Tibial artery (tissue), 4 donors: ENCODE measurements at regions not wholly inside any gene's neighbourhood (a gene's known extent, or its start where the extent isn't known, plus 50 kb on each side); places are given as distances from the start of the nearest gene placed in this dataset.
"Not testable (repeated sequence)": the region's sequence is repeated elsewhere in the genome, so short reads cannot be mapped to it uniquely, and the experiment has no call there.

Source experiments
- DNase-seq, 2 donors: peaks; one replicate each; pipeline ENCODE4 v3.0.0-alpha.2; 2019
- H3K27ac ChIP-seq, 2 donors: fragments of 200-600 bp; sonication (generic) in 1 of 2; 1 replicate in 1 of 2; 2 replicates in 1 of 2; pipeline ENCODE4 v1.5.1; 2018 to 2019; ENCODE audit warnings: mild to moderate bottlenecking in 1 of 2
- H3K27me3 ChIP-seq, 2 donors: fragments of 200-600 bp; sonication (generic) in 1 of 2; one replicate each; pipeline versions ENCODE4 v1.5.1 to v1.6.0; 2016 to 2019
- H3K36me3 ChIP-seq, 3 donors: fragments of 200-600 bp; sonication (generic) in 2 of 3; one replicate each; pipeline ENCODE4 v1.5.1; 2016 to 2019; ENCODE audit warnings: mild to moderate bottlenecking in 2 of 3
- H3K4me1 ChIP-seq, 4 donors: fragments of 200-600 bp; sonication (generic) in 2 of 4; 1 replicate in 3 of 4; 2 replicates in 1 of 4; pipeline ENCODE4 v1.5.1; 2016 to 2019
- H3K4me3 ChIP-seq, 2 donors: fragments of 200-600 bp; sonication (generic) in 1 of 2; 1 replicate in 1 of 2; 2 replicates in 1 of 2; pipeline ENCODE4 v1.5.1; 2018 to 2019; ENCODE audit warnings: mild to moderate bottlenecking in 2 of 2
- H3K9me3 ChIP-seq, 3 donors: fragments of 200-600 bp; sonication (generic) in 1 of 3; one replicate each; pipeline ENCODE4 v1.5.1; 2016 to 2019
- intact Hi-C: fragments of 100-400 bp; cut with DNase I; formaldehyde crosslinking; loops from one replicate; pipeline ENCODE4 v1.15.0; 2023; ENCODE audit warnings: low total_unique reads
- TF ChIP-seq, protein P1 (sequence below), 2 experiments: fragments of 200-600 bp in 1 of 2; fragments of 450-650 bp in 1 of 2; IDR thresholded peaks; one replicate each; pipeline ENCODE4 v1.5.1; 2017 to 2019; ENCODE audit warnings: antibody characterized with exemption in 2 of 2, mild to moderate bottlenecking in 1 of 2, moderate library complexity in 1 of 2

DNA sequence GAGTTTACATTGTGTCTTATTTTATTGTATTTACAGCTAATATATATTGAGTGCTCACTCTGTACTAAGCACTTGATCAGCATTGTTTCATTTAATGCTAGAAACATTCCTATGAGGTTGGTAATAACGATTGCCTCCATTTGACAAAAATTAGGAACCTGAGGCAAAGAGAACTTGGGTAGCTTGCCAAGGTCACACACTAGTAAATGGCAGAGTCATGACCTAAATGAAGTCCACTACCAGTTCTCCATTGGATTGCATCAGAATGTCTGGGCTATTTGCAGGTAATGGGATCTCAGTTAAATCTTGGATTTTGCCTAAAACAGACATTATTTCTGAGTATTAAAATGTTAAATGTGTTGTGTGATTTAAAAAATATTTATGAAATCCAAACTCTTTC is 65.8 kb upstream of the CRIM1 start:
- Histone ChIP-seq H3K9me3 (no peaks in the 10 kb centered on the region), H3K4me3 (no peak overlapping the region), H3K36me3 (no peaks in the 10 kb centered on the region), H3K4me1 (no peaks in the 10 kb centered on the region), H3K27ac (no peak overlapping the region), H3K27me3 (no peaks in the 10 kb centered on the region)
- intact Hi-C loops = no loop called here
- TF ChIP-seq, protein P1, sequence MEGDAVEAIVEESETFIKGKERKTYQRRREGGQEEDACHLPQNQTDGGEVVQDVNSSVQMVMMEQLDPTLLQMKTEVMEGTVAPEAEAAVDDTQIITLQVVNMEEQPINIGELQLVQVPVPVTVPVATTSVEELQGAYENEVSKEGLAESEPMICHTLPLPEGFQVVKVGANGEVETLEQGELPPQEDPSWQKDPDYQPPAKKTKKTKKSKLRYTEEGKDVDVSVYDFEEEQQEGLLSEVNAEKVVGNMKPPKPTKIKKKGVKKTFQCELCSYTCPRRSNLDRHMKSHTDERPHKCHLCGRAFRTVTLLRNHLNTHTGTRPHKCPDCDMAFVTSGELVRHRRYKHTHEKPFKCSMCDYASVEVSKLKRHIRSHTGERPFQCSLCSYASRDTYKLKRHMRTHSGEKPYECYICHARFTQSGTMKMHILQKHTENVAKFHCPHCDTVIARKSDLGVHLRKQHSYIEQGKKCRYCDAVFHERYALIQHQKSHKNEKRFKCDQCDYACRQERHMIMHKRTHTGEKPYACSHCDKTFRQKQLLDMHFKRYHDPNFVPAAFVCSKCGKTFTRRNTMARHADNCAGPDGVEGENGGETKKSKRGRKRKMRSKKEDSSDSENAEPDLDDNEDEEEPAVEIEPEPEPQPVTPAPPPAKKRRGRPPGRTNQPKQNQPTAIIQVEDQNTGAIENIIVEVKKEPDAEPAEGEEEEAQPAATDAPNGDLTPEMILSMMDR (IDR thresholded peaks at IDR 0.05) = no peak
- DNase-seq = no peak

DNA sequence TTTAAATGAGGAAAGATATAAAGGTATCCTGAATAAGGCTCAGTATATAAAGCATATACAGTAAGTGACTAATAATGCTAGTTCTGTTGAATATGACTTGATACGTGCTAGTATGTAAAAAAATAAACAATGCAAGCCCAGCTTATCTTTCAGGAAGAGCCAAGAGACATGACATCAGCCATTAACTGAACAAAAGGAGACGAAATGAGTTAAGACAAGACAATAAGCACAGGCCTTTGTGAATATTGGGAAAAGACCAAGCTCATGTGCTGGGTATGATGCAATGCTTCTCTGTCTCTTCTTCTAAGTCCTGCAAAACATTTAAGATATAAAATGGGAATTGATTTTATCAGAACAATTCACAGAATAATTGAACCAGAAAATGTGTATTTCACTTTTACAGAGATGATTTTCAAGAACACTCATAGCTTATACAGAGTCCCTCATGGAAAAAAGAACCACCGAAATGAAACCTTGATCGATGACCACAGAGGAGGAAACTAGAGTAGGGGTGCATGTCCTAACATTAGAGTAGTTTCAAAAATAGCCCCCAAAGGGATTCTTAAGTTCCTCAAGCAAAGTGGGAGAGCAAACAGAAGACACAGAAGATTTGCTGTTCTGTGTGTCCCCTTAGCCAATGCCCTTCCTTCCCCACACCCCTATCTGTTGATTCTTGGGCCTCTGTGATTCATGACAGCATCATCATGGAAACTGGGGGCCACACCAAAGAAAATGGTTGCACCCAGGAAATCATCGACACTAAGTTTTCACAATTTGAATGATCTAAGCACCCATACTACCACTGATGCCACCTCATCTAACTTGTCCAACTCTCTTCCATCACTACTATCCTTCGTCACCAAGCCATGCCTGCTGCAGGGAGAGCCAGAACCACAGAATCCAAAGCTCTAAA is 68.0 kb upstream of the CRIM1 start:
- no peak overlapping the region for H3K27ac ChIP-seq
- TF ChIP-seq, protein P1 (IDR thresholded peaks at IDR 0.05) = no peak
- intact Hi-C loops = no loop called here

DNA sequence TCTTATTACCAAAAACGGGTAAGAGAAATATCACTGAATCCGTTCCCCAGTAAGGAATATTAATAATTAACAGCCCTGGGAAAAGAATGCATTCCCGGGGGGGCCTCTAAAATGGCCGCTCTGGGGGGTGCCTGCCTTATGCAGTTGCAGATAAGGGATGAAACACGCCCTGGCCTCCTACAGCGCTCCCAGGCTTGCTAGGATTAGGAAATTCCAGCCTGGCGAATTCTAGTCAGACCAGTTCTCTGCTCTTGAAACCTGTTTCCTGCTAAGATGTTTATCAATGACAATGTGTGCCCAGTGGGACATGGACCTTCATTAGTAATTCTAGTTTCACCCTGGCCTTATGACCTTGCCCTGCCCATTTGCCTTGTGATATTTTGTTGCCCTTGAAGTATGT is 76.1 kb upstream of the CRIM1 start:
- DNase-seq, intact Hi-C loops, H3K27ac ChIP-seq, H3K4me3 ChIP-seq, H3K4me1 ChIP-seq, H3K36me3 ChIP-seq, H3K9me3 ChIP-seq, H3K27me3 ChIP-seq: not testable (repeated sequence)

More for the DNA sequence above, 68.0 kb upstream of the CRIM1 start:
- H3K36me3 ChIP-seq = no peaks in the 10 kb centered on the region
- H3K9me3 ChIP-seq = no peaks in the 10 kb centered on the region
- no peaks in the 10 kb centered on the region for H3K27me3 ChIP-seq
- H3K4me3 ChIP-seq = no peak overlapping the region
- DNase-seq = no peak
- no peaks in the 10 kb centered on the region for H3K4me1 ChIP-seq

DNA sequence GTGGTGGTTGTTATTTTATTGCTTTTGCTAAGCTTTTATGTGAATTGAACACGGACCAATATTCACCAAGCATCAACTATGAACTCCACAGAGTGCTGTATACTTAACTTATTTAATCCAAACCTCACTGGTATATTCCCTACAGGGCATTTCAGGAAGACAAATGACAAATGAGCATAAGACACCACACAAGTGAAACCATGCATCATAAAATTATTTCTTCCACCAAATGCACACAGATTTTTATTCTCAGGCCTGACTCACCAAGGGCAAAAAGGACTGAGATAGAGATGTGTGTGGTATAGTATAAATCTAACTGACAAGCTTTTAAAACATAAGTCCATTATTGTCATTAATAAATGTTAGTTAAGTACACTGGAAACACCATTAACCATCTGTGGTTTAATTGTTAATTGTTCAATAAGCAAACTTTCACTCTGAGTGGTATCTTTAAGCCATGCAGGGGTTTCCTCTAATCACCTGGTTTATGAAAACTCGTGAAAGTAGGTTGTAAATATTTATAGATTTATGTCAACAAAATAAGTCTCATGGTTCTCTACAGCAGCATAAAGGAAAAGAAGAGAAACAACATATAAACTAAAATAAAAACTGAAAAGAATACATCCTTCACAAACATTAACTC is 77.6 kb upstream of the CRIM1 start:
- intact Hi-C loops = no loop called here
- Histone ChIP-seq H3K27ac (no peak overlapping the region), H3K9me3 (no peaks in the 10 kb centered on the region), H3K36me3 (no peaks in the 10 kb centered on the region), H3K27me3 (no peaks in the 10 kb centered on the region), H3K4me3 (no peak overlapping the region), H3K4me1 (no peaks in the 10 kb centered on the region)
- TF ChIP-seq, protein P1 (IDR thresholded peaks at IDR 0.05) = no peak
- no peak for DNase-seq

DNA sequence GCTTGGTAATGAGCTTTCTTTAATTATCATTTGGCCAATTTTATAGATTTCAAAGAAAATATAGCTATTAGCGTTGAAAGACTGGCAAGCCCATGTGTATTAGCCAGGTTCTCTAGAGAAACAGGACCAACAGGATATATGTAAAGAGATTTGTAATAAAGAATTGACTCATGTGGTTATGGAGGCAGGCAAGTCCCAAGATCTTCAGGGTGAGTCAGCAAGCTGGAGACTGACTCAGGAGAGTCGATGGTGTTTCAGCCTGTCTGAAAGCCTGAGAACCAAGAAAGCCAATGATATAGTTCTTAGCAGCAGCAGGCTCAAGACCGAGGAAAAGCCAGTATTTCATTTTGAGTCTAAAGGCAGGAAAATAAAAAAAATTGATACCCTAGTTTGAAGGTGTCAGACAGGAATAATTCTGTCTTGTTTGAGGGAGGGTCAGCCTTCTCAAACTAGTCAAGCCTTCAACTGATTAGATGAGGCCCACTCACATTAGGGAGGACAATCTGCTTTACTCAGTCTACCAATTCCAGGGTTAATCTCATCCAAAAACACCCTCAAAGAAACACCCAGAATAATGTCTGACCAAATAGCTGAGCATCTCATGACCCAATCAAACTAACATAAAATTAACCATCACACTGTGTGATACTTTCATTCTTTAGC is 78.3 kb upstream of the CRIM1 start:
- H3K27ac ChIP-seq = no peak overlapping the region
- intact Hi-C loops = no loop called here
- H3K9me3 ChIP-seq = no peaks in the 10 kb centered on the region
- no peaks in the 10 kb centered on the region for H3K27me3 ChIP-seq
- H3K36me3 ChIP-seq = no peaks in the 10 kb centered on the region
- H3K4me3 ChIP-seq = no peak overlapping the region
- H3K4me1 ChIP-seq = no peaks in the 10 kb centered on the region
- no peak for DNase-seq
- TF ChIP-seq, protein P1 (IDR thresholded peaks at IDR 0.05) = no peak

DNA sequence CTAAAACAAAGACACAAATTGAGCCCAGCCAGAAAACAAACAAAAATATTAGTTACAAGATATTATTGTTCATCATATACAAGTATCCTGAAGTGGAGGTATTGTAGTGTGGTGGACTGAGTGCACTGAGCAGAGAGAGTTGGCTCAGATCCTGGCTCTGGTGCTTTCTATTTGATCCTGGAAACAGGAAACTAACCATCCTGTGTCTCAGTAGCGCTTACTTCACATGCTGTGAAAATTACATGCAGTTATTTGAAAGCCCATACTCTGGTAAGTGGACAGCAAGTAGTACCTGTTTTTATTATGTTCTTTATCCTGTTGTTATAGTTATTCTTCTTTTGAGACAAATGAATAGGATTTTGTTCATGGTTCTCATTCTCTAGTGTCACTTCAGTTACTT is 84.3 kb upstream of the CRIM1 start:
- no peak for DNase-seq
- Histone ChIP-seq H3K36me3 (no peaks in the 10 kb centered on the region), H3K27ac (no peak overlapping the region), H3K4me3 (no peak overlapping the region), H3K9me3 (peaks cover 0 to 10% (median 0%) of the 10 kb centered on the region in 3 donors), H3K27me3 (no peaks in the 10 kb centered on the region), H3K4me1 (no peaks in the 10 kb centered on the region)
- intact Hi-C loops = no loop called here
- TF ChIP-seq, protein P1 (IDR thresholded peaks at IDR 0.05) = no peak
